NB4 (cell line): ENCODE measurements at regions not wholly inside any gene's neighbourhood (a gene's known extent, or its start where the extent isn't known, plus 50 kb on each side); places are given as distances from the start of the nearest gene placed in this dataset.

Experiments used
- CTCF ChIP-seq: IDR thresholded peaks from one replicate; pipeline ENCODE4 v1.5.1; 2012; ENCODE audit warnings: low read depth, low read length
- POLR2A ChIP-seq: IDR thresholded peaks from 2 replicates; pipeline ENCODE4 v1.6.1; 2011; ENCODE audit warnings: mild to moderate bottlenecking; ENCODE audit not compliant: insufficient read length; ENCODE audit errors: extremely low read depth
- TF ChIP-seq, protein P1 (sequence below): IDR thresholded peaks from 2 replicates; pipeline ENCODE4 v1.6.1; 2011; ENCODE audit warnings: low read depth, low read length

- TF ChIP-seq, protein P1, sequence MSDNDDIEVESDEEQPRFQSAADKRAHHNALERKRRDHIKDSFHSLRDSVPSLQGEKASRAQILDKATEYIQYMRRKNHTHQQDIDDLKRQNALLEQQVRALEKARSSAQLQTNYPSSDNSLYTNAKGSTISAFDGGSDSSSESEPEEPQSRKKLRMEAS = no peak
- TF ChIP-seq CTCF (no peak), POLR2A (no peak)
These were observed 101.8 kb upstream of the ZMIZ1 start for GRCh38 chr10:78966844-78967488.
